ENCODE measurements at regions not wholly inside any gene's neighbourhood (a gene's known extent, or its start where the extent isn't known, plus 50 kb on each side); places are given as distances from the start of the nearest gene placed in this dataset.

DNA sequence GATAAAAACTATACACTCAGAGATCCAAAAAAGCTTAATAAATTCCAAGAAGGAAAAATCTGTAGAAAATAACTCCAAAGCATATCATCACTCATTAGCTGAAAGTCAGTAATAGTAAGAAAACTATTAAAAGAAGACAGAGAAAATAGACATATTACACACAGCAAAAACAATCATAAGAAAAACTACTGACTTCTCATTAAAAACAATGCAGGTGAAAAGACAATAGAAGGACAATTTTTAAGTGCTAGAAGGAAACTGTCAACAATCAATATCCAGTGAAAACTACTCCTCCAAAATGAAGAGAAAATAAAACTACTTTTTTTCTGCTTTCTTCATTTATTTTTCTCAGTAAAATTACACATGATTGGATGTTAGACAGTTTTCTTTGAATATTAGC, 56.5 kb downstream of the BLID start:
- TF ChIP-seq, protein P1, sequence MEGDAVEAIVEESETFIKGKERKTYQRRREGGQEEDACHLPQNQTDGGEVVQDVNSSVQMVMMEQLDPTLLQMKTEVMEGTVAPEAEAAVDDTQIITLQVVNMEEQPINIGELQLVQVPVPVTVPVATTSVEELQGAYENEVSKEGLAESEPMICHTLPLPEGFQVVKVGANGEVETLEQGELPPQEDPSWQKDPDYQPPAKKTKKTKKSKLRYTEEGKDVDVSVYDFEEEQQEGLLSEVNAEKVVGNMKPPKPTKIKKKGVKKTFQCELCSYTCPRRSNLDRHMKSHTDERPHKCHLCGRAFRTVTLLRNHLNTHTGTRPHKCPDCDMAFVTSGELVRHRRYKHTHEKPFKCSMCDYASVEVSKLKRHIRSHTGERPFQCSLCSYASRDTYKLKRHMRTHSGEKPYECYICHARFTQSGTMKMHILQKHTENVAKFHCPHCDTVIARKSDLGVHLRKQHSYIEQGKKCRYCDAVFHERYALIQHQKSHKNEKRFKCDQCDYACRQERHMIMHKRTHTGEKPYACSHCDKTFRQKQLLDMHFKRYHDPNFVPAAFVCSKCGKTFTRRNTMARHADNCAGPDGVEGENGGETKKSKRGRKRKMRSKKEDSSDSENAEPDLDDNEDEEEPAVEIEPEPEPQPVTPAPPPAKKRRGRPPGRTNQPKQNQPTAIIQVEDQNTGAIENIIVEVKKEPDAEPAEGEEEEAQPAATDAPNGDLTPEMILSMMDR (IDR thresholded peaks at IDR 0.05) = no peak
- no peak for TF ChIP-seq POLR2A (IDR thresholded peaks at IDR 0.05)

Data from lower leg skin (tissue), 3 donors.